H9 (cell line): ENCODE measurements at regions not wholly inside any gene's neighbourhood (a gene's known extent, or its start where the extent isn't known, plus 50 kb on each side); places are given as distances from the start of the nearest gene placed in this dataset.

Experiments used
- DNase-seq: peaks from one replicate; pipeline ENCODE4 v3.0.0-alpha.2; 2017
- H2AFZ ChIP-seq: one replicate; pipeline ENCODE4 v1.6.1; 2013; ENCODE audit warnings: mild to moderate bottlenecking, low read length, control low read depth, moderate library complexity
- H2AK5ac ChIP-seq: 2 replicates; pipeline ENCODE4 v1.6.1; 2013; ENCODE audit warnings: low read length, control low read depth, mixed read lengths; ENCODE audit not compliant: insufficient read length
- H2BK120ac ChIP-seq: one replicate; pipeline ENCODE4 v1.6.1; 2013; ENCODE audit warnings: low read depth, mild to moderate bottlenecking, low read length, control low read depth, inconsistent platforms; ENCODE audit not compliant: poor library complexity, severe bottlenecking
- H2BK12ac ChIP-seq: 2 replicates; pipeline ENCODE4 v1.6.1; 2013; ENCODE audit warnings: low read length, control low read depth, mixed read lengths, low read depth; ENCODE audit not compliant: insufficient read length
- H2BK15ac ChIP-seq: 2 replicates; pipeline ENCODE4 v1.6.1; 2013; ENCODE audit warnings: low read depth, low read length, control low read depth
- H2BK20ac ChIP-seq: one replicate; pipeline ENCODE4 v1.6.1; 2013; ENCODE audit warnings: low read depth, mild to moderate bottlenecking, low read length, control low read depth, inconsistent platforms; ENCODE audit not compliant: poor library complexity, severe bottlenecking
- H2BK5ac ChIP-seq: 2 replicates; pipeline ENCODE4 v1.6.1; 2013; ENCODE audit warnings: low read length, control low read depth, mixed read lengths; ENCODE audit not compliant: insufficient read length
- H3K14ac ChIP-seq: 2 replicates; pipeline ENCODE4 v1.6.1; 2013; ENCODE audit warnings: low read length, control low read depth; ENCODE audit not compliant: insufficient read depth
- H3K18ac ChIP-seq: 2 replicates; pipeline ENCODE4 v1.6.1; 2013; ENCODE audit warnings: low read depth, mild to moderate bottlenecking, mixed read lengths, low read length, control low read depth; ENCODE audit not compliant: insufficient read length
- H3K23ac ChIP-seq: 2 replicates; pipeline ENCODE4 v1.6.1; 2013; ENCODE audit warnings: low read length, control low read depth, mixed read lengths, low read depth; ENCODE audit not compliant: insufficient read length
- H3K23me2 ChIP-seq: 2 replicates; pipeline ENCODE4 v1.6.1; 2013; ENCODE audit warnings: low read depth, mild to moderate bottlenecking, mixed read lengths, low read length, control low read depth; ENCODE audit not compliant: insufficient read length, poor library complexity, severe bottlenecking
- H3K27ac ChIP-seq: 2 replicates; pipeline ENCODE4 v1.5.1; 2013; ENCODE audit warnings: low read length, control low read depth, mixed read lengths, low read depth; ENCODE audit not compliant: insufficient read length
- H3K27me3 ChIP-seq: 2 replicates; pipeline ENCODE4 v1.6.1; 2013; ENCODE audit warnings: low read length, control low read depth, inconsistent platforms; ENCODE audit not compliant: insufficient read depth
- H3K4ac ChIP-seq: 2 replicates; pipeline ENCODE4 v1.6.1; 2013; ENCODE audit warnings: low read depth, mild to moderate bottlenecking, control low read depth, inconsistent platforms, low read length, moderate library complexity
- H3K4me1 ChIP-seq: 2 replicates; pipeline ENCODE4 v1.6.1; 2013; ENCODE audit warnings: low read length, control low read depth, inconsistent platforms; ENCODE audit not compliant: insufficient read depth
- H3K4me2 ChIP-seq: 2 replicates; pipeline ENCODE4 v1.6.1; 2013; ENCODE audit warnings: low read length, control low read depth, mixed read lengths; ENCODE audit not compliant: insufficient read length, insufficient read depth
- H3K56ac ChIP-seq: 2 replicates; pipeline ENCODE4 v1.6.1; 2013; ENCODE audit warnings: low read depth, mild to moderate bottlenecking, mixed read lengths, low read length, control low read depth; ENCODE audit not compliant: insufficient read length
- H3K79me1 ChIP-seq: 2 replicates; pipeline ENCODE4 v1.6.1; 2013; ENCODE audit warnings: low read depth, mild to moderate bottlenecking, moderate library complexity, low read length, control low read depth, inconsistent platforms; ENCODE audit not compliant: insufficient read depth, poor library complexity, severe bottlenecking
- H3K79me2 ChIP-seq: 2 replicates; pipeline ENCODE4 v1.6.1; 2013; ENCODE audit warnings: low read length, control low read depth, inconsistent platforms; ENCODE audit not compliant: insufficient read depth
- H3K9ac ChIP-seq: 2 replicates; pipeline ENCODE4 v1.6.1; 2013; ENCODE audit warnings: low read length, control low read depth, mixed read lengths; ENCODE audit not compliant: insufficient read length; ENCODE audit errors: extremely low read depth
- H3K9me3 ChIP-seq: one replicate; pipeline ENCODE4 v1.6.1; 2013; ENCODE audit warnings: low read depth, low read length, inconsistent platforms; ENCODE audit not compliant: control insufficient read depth
- H3T11ph ChIP-seq: one replicate; pipeline ENCODE4 v1.6.1; 2013; ENCODE audit warnings: mild to moderate bottlenecking, low read length, control low read depth, inconsistent platforms
- H4K20me1 ChIP-seq: one replicate; pipeline ENCODE4 v1.6.1; 2013; ENCODE audit not compliant: control insufficient read depth, insufficient read length, insufficient read depth
- H4K5ac ChIP-seq: 2 replicates; pipeline ENCODE4 v1.6.1; 2013; ENCODE audit warnings: low read depth, mild to moderate bottlenecking, mixed read lengths, low read length, control low read depth; ENCODE audit not compliant: insufficient read length
- H4K8ac ChIP-seq: replicated peaks from 2 replicates; pipeline ENCODE4 v1.6.1; 2013; ENCODE audit warnings: low read length, control low read depth, mixed read lengths, low read depth; ENCODE audit not compliant: insufficient read length
- H4K91ac ChIP-seq: 2 replicates; pipeline ENCODE4 v1.6.1; 2013; ENCODE audit warnings: low read depth, mild to moderate bottlenecking, moderate library complexity, mixed read lengths, low read length, control low read depth; ENCODE audit not compliant: insufficient read length
- H3K27ac Mint-ChIP-seq, 3 experiments: 2 replicates in 2 of 3; 3 replicates in 1 of 3; pipeline ENCODE4 v1.8.0; 2020 to 2021; ENCODE audit warnings: mixed read lengths in 3 of 3, mild to moderate bottlenecking in 1 of 3, moderate library complexity in 1 of 3
- H3K27me3 Mint-ChIP-seq: 2 replicates; pipeline ENCODE4 v1.8.0; 2021; ENCODE audit warnings: low read depth, mild to moderate bottlenecking, moderate library complexity, mixed read lengths
- H3K36me3 Mint-ChIP-seq, 3 experiments: 2 replicates in 2 of 3; 3 replicates in 1 of 3; pipeline ENCODE4 v1.8.0; 2020 to 2021; ENCODE audit warnings: low read depth in 3 of 3, mixed read lengths in 3 of 3; ENCODE audit not compliant: insufficient read depth in 1 of 3
- H3K4me1 Mint-ChIP-seq, 2 experiments: 2 replicates each; pipeline ENCODE4 v1.8.0; 2020; ENCODE audit warnings: mixed read lengths in 2 of 2
- H3K4me3 Mint-ChIP-seq, 2 experiments: 2 replicates in 1 of 2; 3 replicates in 1 of 2; pipeline ENCODE4 v1.8.0; 2020 to 2021; ENCODE audit warnings: mild to moderate bottlenecking in 2 of 2, mixed read lengths in 2 of 2, moderate library complexity in 1 of 2
- H3K9me3 Mint-ChIP-seq, 2 experiments: 2 replicates in 1 of 2; 3 replicates in 1 of 2; pipeline ENCODE4 v1.8.0; 2020; ENCODE audit warnings: mild to moderate bottlenecking in 2 of 2, mixed read lengths in 2 of 2, moderate library complexity in 1 of 2
- CTCF ChIP-seq: fragments of 200-600 bp; sonication (generic); conservative IDR thresholded peaks from 3 replicates; pipeline ENCODE4 v1.8.0; 2021; ENCODE audit warnings: antibody characterized with exemption, mild to moderate bottlenecking
- WGBS: extraction: QIAGEN DNeasy Blood & Tissue Kit; methylation state at CpG from one replicate; pipeline ENCODE4 v1.1.7; 2013; ENCODE audit warnings: missing lambda C conversion rate, low lambda C conversion rate, mixed read lengths; ENCODE audit not compliant: insufficient read length; ENCODE audit errors: extremely low coverage; 5-methylcytosine and 5-hydroxymethylcytosine counted together

DNA sequence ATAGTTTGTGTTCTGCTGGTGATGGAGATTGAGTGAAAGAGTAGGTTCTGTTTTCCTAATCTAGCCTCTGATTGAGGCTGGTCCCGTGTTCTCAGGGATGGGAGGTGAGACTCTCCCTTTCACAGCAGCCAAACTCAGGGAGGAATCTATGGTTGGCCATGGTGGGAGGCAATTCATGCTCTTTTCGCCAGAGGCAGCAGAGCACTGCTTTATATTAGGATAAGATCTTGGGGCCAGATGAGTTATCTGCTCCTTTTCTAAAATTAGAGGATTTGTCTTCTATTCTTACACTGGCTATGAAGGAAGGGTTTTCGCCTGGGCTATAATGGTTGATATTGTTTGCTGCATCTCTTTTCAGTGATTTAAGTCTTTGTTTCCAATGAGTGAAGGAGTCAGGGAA lies 63.9 kb upstream of the NLGN4X start:
- H3K36me3 Mint-ChIP-seq: peaks cover 0 to 2% (median 0%) of the 10 kb centered on the region in 3 experiments; a peak in 1 of 7 replicates
- H3K14ac ChIP-seq: no peak overlapping the region; the same call in 1 of the 2 replicates
- no peak overlapping the region for H3K4me2 ChIP-seq
- no peak overlapping the region for H2BK15ac ChIP-seq
- no peaks in the 10 kb centered on the region for H3K27me3 ChIP-seq
- H2BK20ac ChIP-seq: no peak overlapping the region
- WGBS: no CpG with 5 or more reads among the region's 3 CpGs
- H4K8ac ChIP-seq: no peak overlapping the region
- no peak overlapping the region for H3K56ac ChIP-seq
- H3K27me3 Mint-ChIP-seq: no peaks in the 10 kb centered on the region
- no peak overlapping the region for H3K9ac ChIP-seq
- H3K23me2 ChIP-seq: no peaks in the 10 kb centered on the region
- no peak overlapping the region for H3K4me3 Mint-ChIP-seq
- no peaks in the 10 kb centered on the region for H3K79me1 ChIP-seq
- no peak overlapping the region for H2AK5ac ChIP-seq
- TF ChIP-seq CTCF: peak; percentile 67
- H4K5ac ChIP-seq: no peak overlapping the region
- no peak overlapping the region for H3K23ac ChIP-seq
- H2BK120ac ChIP-seq: no peak overlapping the region
- peak; percentile 28 for DNase-seq
- peak overlapping the region; percentile 100 for H2AFZ ChIP-seq
- H3K9me3 Mint-ChIP-seq: peaks cover 0 to under 1% of the 10 kb centered on the region in 2 experiments; a peak in 3 of 5 replicates
- no peaks in the 10 kb centered on the region for H3K79me2 ChIP-seq
- H3K27ac Mint-ChIP-seq: peak overlapping the region in 2 of 3 experiments; percentile 4 to 61; a peak in 1 of 7 replicates
- H3K4ac ChIP-seq: no peak overlapping the region
- no peak overlapping the region for H3K18ac ChIP-seq
- no peak overlapping the region for H4K91ac ChIP-seq
- H4K20me1 ChIP-seq: no peaks in the 10 kb centered on the region
- no peak overlapping the region for H3T11ph ChIP-seq
- no peak overlapping the region for H2BK12ac ChIP-seq
- H3K27ac ChIP-seq: no peak overlapping the region
- H3K4me1 ChIP-seq: no peaks in the 10 kb centered on the region
- peaks cover 6 to 7% of the 10 kb centered on the region in 2 experiments for H3K4me1 Mint-ChIP-seq
- no peaks in the 10 kb centered on the region for H3K9me3 ChIP-seq
- no peak overlapping the region for H2BK5ac ChIP-seq
